Right atrium auricular region (tissue), 2 donors: ENCODE measurements at regions not wholly inside any gene's neighbourhood (a gene's known extent, or its start where the extent isn't known, plus 50 kb on each side); places are given as distances from the start of the nearest gene placed in this dataset.
"Not testable (repeated sequence)": the region's sequence is repeated elsewhere in the genome, so short reads cannot be mapped to it uniquely, and the experiment has no call there.

Experiments used
- DNase-seq: peaks from one replicate; pipeline ENCODE4 v3.0.0-alpha.2; 2019; ENCODE audit warnings: low spot score
- H3K27ac ChIP-seq, 2 donors: fragments of 200-600 bp; sonication (generic); 1 replicate in 1 of 2; 2 replicates in 1 of 2; pipeline ENCODE4 v1.5.1; 2016 to 2019
- H3K27me3 ChIP-seq, 2 donors: fragments of 200-600 bp; sonication (generic); one replicate each; pipeline versions ENCODE4 v1.5.1 to v1.6.0; 2017 to 2019
- H3K36me3 ChIP-seq: fragments of 200-600 bp; sonication (generic); one replicate; pipeline ENCODE4 v1.5.1; 2016
- H3K4me1 ChIP-seq, 2 donors: fragments of 200-600 bp; sonication (generic); one replicate each; pipeline versions ENCODE4 v1.5.1 to v1.6.0; 2017 to 2019
- H3K4me3 ChIP-seq, 2 donors: fragments of 200-600 bp; sonication (generic); 1 replicate in 1 of 2; 2 replicates in 1 of 2; pipeline ENCODE4 v1.5.1; 2017 to 2019; ENCODE audit warnings: mild to moderate bottlenecking in 1 of 2, moderate library complexity in 1 of 2
- H3K9me3 ChIP-seq, 2 donors: fragments of 200-600 bp; sonication (generic); one replicate each; pipeline ENCODE4 v1.5.1; 2019
- TF ChIP-seq, protein P1 (sequence below), 2 donors: fragments of 200-600 bp; sonication (generic); IDR thresholded peaks; one replicate each; pipeline ENCODE4 v1.5.1; 2019; ENCODE audit warnings: antibody characterized with exemption in 2 of 2

DNA sequence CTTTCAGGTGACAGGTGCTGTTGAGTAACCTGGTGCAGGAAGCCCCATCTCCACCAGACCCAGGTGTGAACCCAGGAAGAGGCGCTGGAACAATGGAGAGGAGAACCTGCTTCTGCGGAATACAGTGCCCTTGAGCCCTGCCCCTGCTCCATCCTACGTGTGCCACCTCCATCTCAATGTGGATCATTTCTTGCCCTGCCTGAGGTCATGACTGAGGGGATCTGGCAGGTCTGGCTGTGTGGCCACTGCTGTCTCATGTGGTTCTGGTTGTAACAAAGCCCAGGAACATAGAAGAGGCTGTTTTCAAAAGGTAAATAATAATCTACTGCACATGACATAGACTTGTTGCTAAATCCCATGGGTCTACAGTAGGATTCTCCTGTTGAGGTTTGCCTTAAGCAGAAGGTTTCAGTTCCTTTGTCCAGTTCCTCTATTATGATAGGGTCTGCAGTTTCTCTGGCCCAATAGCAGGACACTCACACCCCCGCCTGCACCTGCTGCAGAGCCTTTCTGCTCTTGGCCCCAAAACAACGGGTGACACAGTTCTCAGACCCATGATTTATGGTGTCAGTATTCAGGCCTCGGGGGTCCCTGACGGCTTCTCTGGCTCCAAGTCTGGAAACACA is 113.5 kb upstream of the IGLL5 start:
- Histone ChIP-seq H3K36me3 (no peaks in the 10 kb centered on the region), H3K27ac (no peak overlapping the region), H3K4me1 (no peaks in the 10 kb centered on the region), H3K4me3 (no peak overlapping the region), H3K27me3 (no peaks in the 10 kb centered on the region), H3K9me3 (no peaks in the 10 kb centered on the region)
- TF ChIP-seq, protein P1, sequence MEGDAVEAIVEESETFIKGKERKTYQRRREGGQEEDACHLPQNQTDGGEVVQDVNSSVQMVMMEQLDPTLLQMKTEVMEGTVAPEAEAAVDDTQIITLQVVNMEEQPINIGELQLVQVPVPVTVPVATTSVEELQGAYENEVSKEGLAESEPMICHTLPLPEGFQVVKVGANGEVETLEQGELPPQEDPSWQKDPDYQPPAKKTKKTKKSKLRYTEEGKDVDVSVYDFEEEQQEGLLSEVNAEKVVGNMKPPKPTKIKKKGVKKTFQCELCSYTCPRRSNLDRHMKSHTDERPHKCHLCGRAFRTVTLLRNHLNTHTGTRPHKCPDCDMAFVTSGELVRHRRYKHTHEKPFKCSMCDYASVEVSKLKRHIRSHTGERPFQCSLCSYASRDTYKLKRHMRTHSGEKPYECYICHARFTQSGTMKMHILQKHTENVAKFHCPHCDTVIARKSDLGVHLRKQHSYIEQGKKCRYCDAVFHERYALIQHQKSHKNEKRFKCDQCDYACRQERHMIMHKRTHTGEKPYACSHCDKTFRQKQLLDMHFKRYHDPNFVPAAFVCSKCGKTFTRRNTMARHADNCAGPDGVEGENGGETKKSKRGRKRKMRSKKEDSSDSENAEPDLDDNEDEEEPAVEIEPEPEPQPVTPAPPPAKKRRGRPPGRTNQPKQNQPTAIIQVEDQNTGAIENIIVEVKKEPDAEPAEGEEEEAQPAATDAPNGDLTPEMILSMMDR (IDR thresholded peaks at IDR 0.05): no peak
- peak; percentile 48 for DNase-seq

DNA sequence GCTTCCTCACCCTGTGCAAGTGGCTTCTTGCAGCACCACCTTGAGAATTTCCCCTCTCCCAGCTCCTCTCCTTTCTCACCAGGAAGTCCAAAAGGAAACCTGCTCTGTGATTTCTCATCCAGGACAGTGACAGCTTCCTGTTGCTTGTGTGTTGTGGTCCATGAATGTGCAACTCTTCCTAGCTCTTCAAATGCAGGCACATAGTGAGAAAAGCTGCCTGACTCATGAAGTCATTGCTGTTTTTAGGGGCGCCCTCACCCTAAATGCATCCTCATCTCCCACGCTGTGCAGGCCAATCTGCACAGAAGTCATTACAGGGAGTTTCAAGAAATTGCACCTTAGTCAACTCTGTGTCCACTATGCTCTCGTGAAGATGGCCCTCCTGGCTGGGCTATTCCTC is 112.9 kb upstream of the IGLL5 start:
- not testable (repeated sequence) for H3K27ac ChIP-seq, H3K36me3 ChIP-seq, DNase-seq, H3K4me3 ChIP-seq, H3K27me3 ChIP-seq, H3K4me1 ChIP-seq, H3K9me3 ChIP-seq

DNA sequence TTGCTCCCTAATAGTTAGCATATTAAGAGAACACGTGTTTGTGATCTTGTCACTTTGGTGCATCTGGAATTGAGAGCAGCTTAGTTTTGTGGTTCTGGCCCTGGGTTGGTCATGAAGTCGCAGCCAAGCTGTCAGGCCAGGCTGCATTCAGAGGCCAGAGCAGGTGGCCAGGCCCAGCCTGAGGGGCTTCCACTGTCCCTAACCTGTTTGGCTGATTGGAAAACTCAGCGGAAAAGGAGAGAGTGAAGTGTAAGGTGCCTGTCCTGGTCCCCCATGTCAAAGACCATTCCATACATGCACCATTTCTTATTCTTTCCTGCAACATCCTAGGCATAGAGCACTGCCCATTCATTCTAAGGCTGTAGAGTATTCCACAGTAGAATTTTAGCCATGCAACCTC is 111.5 kb upstream of the IGLL5 start:
- TF ChIP-seq, protein P1 (IDR thresholded peaks at IDR 0.05): no peak
- H3K27me3 ChIP-seq: no peaks in the 10 kb centered on the region
- no peak overlapping the region for H3K27ac ChIP-seq
- H3K36me3 ChIP-seq: no peaks in the 10 kb centered on the region
- no peaks in the 10 kb centered on the region for H3K4me1 ChIP-seq
- H3K4me3 ChIP-seq: no peak overlapping the region
- no peaks in the 10 kb centered on the region for H3K9me3 ChIP-seq
- DNase-seq: peak; percentile 5

DNA sequence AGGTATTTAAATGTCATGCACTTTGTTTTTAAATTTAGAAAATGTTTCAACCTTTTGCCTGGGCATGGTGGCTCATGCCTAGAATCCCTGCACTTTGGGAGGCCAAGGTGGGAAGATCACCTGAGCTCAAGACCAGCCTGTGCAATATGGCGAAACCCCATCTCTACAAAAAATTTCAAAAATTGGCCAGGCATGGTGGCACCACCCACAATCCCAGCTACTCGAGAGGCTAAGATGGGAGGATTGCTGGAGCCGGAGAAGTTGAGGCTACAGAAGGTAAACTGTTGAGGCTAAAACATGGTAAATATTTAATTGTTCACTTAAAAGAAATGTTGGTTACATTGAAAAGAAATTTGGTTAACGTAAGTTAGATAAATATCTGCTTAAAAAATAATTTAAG is 108.4 kb upstream of the IGLL5 start:
- DNase-seq: no peak
- no peaks in the 10 kb centered on the region for H3K4me1 ChIP-seq
- no peaks in the 10 kb centered on the region for H3K9me3 ChIP-seq
- TF ChIP-seq, protein P1 (IDR thresholded peaks at IDR 0.05): no peak
- no peaks in the 10 kb centered on the region for H3K27me3 ChIP-seq
- H3K36me3 ChIP-seq: no peaks in the 10 kb centered on the region
- no peak overlapping the region for H3K27ac ChIP-seq
- H3K4me3 ChIP-seq: no peak overlapping the region

DNA sequence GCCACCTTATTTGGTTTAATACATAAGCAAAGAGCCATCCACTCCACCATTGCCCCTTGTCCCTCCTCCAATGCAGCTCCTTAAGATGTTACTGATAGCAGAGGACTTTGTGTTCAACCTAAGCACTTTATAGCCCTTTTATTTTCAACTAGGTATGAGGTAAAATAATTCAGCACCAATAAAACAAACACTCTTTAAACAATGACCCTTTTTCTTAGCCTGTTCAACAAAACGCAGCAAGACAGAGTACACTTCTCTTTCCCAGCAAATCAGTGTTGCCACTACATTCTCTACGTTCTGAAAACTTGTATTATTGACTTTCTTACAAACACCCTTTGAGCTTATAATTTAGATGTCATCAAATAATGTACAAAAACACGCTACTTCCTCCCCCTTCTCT is 104.0 kb upstream of the IGLL5 start:
- Histone ChIP-seq H3K36me3 (no peaks in the 10 kb centered on the region), H3K27ac (no peak overlapping the region), H3K9me3 (no peaks in the 10 kb centered on the region), H3K27me3 (no peaks in the 10 kb centered on the region), H3K4me1 (no peaks in the 10 kb centered on the region), H3K4me3 (no peak overlapping the region)
- DNase-seq: no peak
- TF ChIP-seq, protein P1 (IDR thresholded peaks at IDR 0.05): no peak

DNA sequence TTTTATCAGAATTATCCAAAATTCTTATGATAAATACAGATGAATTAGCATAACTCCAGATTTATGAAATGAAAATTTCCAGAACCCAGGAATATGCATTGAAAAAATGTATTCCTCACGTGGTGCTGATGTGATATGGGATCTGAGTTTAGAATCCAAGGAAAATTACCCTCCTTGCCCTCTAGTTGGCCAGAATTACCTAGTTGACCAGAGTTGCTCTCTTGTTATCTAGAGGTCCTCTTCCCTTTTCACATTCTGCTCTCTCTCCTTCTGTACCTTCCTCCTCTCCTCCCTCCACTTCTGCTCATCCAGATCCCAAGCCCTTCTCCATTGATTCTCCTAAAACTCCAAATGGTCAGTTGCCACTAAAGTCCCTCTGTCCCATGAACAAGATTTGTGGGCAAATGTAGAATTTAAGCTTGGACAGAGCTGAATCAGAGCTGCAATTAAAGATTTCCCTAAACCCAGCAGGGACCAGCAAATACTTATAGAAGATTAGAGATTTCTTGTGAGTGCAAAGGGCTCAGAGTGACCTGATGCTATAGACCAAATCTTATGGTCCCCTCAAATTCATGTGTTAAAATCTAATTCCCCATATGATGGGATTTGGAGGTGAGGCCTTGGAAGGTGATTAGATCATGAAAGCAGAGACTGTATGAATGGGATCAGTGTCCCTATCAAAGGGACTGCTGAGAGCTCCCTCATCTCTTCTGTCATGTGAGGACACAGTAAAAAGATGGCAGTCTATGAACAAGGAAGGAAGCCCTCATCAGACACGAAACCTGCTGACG is 103.2 kb upstream of the IGLL5 start:
- H3K4me1 ChIP-seq: no peaks in the 10 kb centered on the region
- no peak for DNase-seq
- no peaks in the 10 kb centered on the region for H3K27me3 ChIP-seq
- H3K9me3 ChIP-seq: no peaks in the 10 kb centered on the region
- H3K36me3 ChIP-seq: no peaks in the 10 kb centered on the region
- no peak overlapping the region for H3K27ac ChIP-seq
- no peak overlapping the region for H3K4me3 ChIP-seq
- TF ChIP-seq, protein P1 (IDR thresholded peaks at IDR 0.05): no peak
